IMR-90 (cell line): ENCODE measurements at regions not wholly inside any gene's neighbourhood (a gene's known extent, or its start where the extent isn't known, plus 50 kb on each side); places are given as distances from the start of the nearest gene placed in this dataset.

ENCODE experiments used
- ATAC-seq: fragments of 200-7000 bp; cut with Tn5 transposase; 2 replicates; pipeline ENCODE4 v1.9.1; 2020; ENCODE audit warnings: low read depth, mild to moderate bottlenecking, moderate library complexity
- BruUV-seq: library from RNA; stranded (reverse); fragments of 400-500 nt; replicated peaks from 2 replicates; lab custom pipeline; 2021; lab: Mats Ljungman, UMichigan
- CTCF ChIA-PET: fragments of 300-600 bp; formaldehyde crosslinking; extraction: SDS; loops from one replicate; lab custom pipeline; 2021; ENCODE audit warnings: antibody characterized with exemption; lab: Yijun Ruan, JAX
- POLR2A ChIA-PET: fragments of 300-600 bp; sonication (Branson Sonifier 250); formaldehyde crosslinking; loops from one replicate; lab custom pipeline; 2022; ENCODE audit warnings: antibody characterized with exemption; ENCODE audit not compliant: unreplicated experiment; lab: Charles Lee
- DNase-seq: peaks from one replicate; pipeline ENCODE4 v3.0.0; 2013
- H2AFZ ChIP-seq: replicated peaks from 2 replicates; pipeline ENCODE3; 2013; ENCODE audit warnings: low read length, mild to moderate bottlenecking; ENCODE audit not compliant: poor library complexity
- H2AK5ac ChIP-seq: 2 replicates; pipeline ENCODE4 v1.6.1; 2013; ENCODE audit warnings: low read depth, low read length, inconsistent platforms
- H2AK9ac ChIP-seq: replicated peaks from 2 replicates; pipeline ENCODE3; 2013; ENCODE audit warnings: mild to moderate bottlenecking, low read depth, low read length, moderate library complexity; ENCODE audit not compliant: poor library complexity
- H2BK120ac ChIP-seq: 2 replicates; pipeline ENCODE4 v1.6.1; 2013; ENCODE audit warnings: low read depth, low read length, inconsistent platforms
- H2BK15ac ChIP-seq: 3 replicates; pipeline ENCODE4 v1.6.1; 2013; ENCODE audit warnings: low read depth, low read length, inconsistent platforms
- H2BK20ac ChIP-seq: 2 replicates; pipeline ENCODE4 v1.6.1; 2013; ENCODE audit warnings: low read depth, mild to moderate bottlenecking, inconsistent platforms, low read length, moderate library complexity
- H2BK5ac ChIP-seq: 2 replicates; pipeline ENCODE4 v1.6.1; 2013; ENCODE audit warnings: mild to moderate bottlenecking, low read depth, low read length, inconsistent platforms; ENCODE audit not compliant: poor library complexity, severe bottlenecking
- H3K14ac ChIP-seq: replicated peaks from 2 replicates; pipeline ENCODE4 v1.6.1; 2013; ENCODE audit warnings: low read depth, low read length, inconsistent platforms
- H3K18ac ChIP-seq: 2 replicates; pipeline ENCODE4 v1.6.1; 2013; ENCODE audit warnings: low read depth, low read length, control low read depth
- H3K23ac ChIP-seq: 2 replicates; pipeline ENCODE4 v1.6.1; 2013; ENCODE audit warnings: low read depth, low read length, inconsistent platforms
- H3K27ac ChIP-seq: 2 replicates; pipeline ENCODE4 v1.5.1; 2013; ENCODE audit warnings: mild to moderate bottlenecking, control low read depth, low read length; ENCODE audit not compliant: insufficient read depth
- H3K27me3 ChIP-seq: 2 replicates; pipeline ENCODE4 v1.6.1; 2013; ENCODE audit warnings: low read length; ENCODE audit not compliant: control insufficient read depth, insufficient read depth
- H3K36me3 ChIP-seq: 2 replicates; pipeline ENCODE4 v1.6.1; 2013; ENCODE audit warnings: low read length, mixed read lengths; ENCODE audit not compliant: control insufficient read depth, insufficient read depth
- H3K4ac ChIP-seq: 2 replicates; pipeline ENCODE4 v1.6.1; 2013; ENCODE audit warnings: low read depth, low read length, inconsistent platforms
- H3K4me1 ChIP-seq: 2 replicates; pipeline ENCODE4 v1.6.1; 2013; ENCODE audit warnings: low read length, mixed read lengths; ENCODE audit not compliant: control insufficient read depth, insufficient read depth
- H3K4me2 ChIP-seq: 2 replicates; pipeline ENCODE4 v1.6.1; 2013; ENCODE audit warnings: low read depth, mild to moderate bottlenecking, control low read depth, low read length, moderate library complexity
- H3K4me3 ChIP-seq: 2 replicates; pipeline ENCODE4 v1.5.1; 2013; ENCODE audit warnings: low read depth, mild to moderate bottlenecking, control low read depth, low read length, moderate library complexity; ENCODE audit not compliant: insufficient read depth
- H3K56ac ChIP-seq: 2 replicates; pipeline ENCODE4 v1.6.1; 2013; ENCODE audit warnings: low read length, inconsistent platforms; ENCODE audit not compliant: insufficient read depth; ENCODE audit errors: extremely low read depth
- H3K79me1 ChIP-seq, 2 experiments: 2 replicates each; pipeline ENCODE4 v1.6.1; 2013; ENCODE audit warnings: low read length in 2 of 2, inconsistent platforms in 1 of 2, low read depth in 1 of 2
- H3K9ac ChIP-seq: 2 replicates; pipeline ENCODE4 v1.6.1; 2013; ENCODE audit warnings: low read depth, low read length, control low read depth
- H3K9me1 ChIP-seq: 2 replicates; pipeline ENCODE4 v1.6.1; 2013; ENCODE audit warnings: low read length, inconsistent platforms; ENCODE audit not compliant: insufficient read depth
- H3K9me3 ChIP-seq: 2 replicates; pipeline ENCODE4 v1.6.1; 2013; ENCODE audit warnings: low read length; ENCODE audit not compliant: control insufficient read depth, insufficient read depth
- H4K20me1 ChIP-seq: 2 replicates; pipeline ENCODE4 v1.6.1; 2013; ENCODE audit warnings: low read length, inconsistent platforms; ENCODE audit not compliant: insufficient read depth
- H4K5ac ChIP-seq: 2 replicates; pipeline ENCODE4 v1.6.1; 2013; ENCODE audit warnings: mild to moderate bottlenecking, low read depth, low read length, control low read depth
- H4K8ac ChIP-seq, 2 experiments: 2 replicates each; pipeline ENCODE4 v1.6.1; 2013; ENCODE audit warnings: low read depth in 2 of 2, low read length in 2 of 2, control low read depth in 1 of 2, inconsistent platforms in 1 of 2
- H4K91ac ChIP-seq: 2 replicates; pipeline ENCODE4 v1.6.1; 2013; ENCODE audit warnings: low read depth, low read length, inconsistent platforms; ENCODE audit not compliant: insufficient read depth
- BHLHE40 ChIP-seq: fragments of 150-350 bp; IDR thresholded peaks from 2 replicates; pipeline ENCODE4 v1.6.1; 2016; ENCODE audit warnings: mild to moderate bottlenecking, low read depth, low read length
- CEBPB ChIP-seq: IDR thresholded peaks from 2 replicates; pipeline ENCODE4 v1.6.1; 2012; ENCODE audit warnings: low read depth, low read length, improper control_type of control experiment
- CHD1 ChIP-seq: IDR thresholded peaks from 2 replicates; pipeline ENCODE4 v1.6.1; 2012; ENCODE audit warnings: low read depth, low read length, improper control_type of control experiment
- CTCF ChIP-seq: conservative IDR thresholded peaks from 2 replicates; pipeline ENCODE4 v1.5.1; 2012; ENCODE audit warnings: mild to moderate bottlenecking, low read depth, low read length, improper control_type of control experiment
- ELK1 ChIP-seq: fragments of 150-350 bp; IDR thresholded peaks from 2 replicates; pipeline ENCODE4 v1.6.1; 2016; ENCODE audit warnings: low read depth, mild to moderate bottlenecking, low read length, moderate library complexity, borderline replicate concordance
- FOS ChIP-seq: fragments of 150-350 bp; IDR thresholded peaks from 2 replicates; pipeline ENCODE4 v1.6.1; 2016; ENCODE audit warnings: low read depth, low read length
- MAFK ChIP-seq: IDR thresholded peaks from 2 replicates; pipeline ENCODE4 v1.6.1; 2012; ENCODE audit warnings: low read depth, low read length, improper control_type of control experiment
- MAZ ChIP-seq: IDR thresholded peaks from 2 replicates; pipeline ENCODE4 v1.6.1; 2012; ENCODE audit warnings: low read depth, mild to moderate bottlenecking, low read length, improper control_type of control experiment, moderate library complexity, borderline replicate concordance
- MXI1 ChIP-seq: IDR thresholded peaks from 2 replicates; pipeline ENCODE4 v1.6.1; 2012; ENCODE audit warnings: low read depth, mild to moderate bottlenecking, low read length, moderate library complexity, borderline replicate concordance
- NFE2L2 ChIP-seq: fragments of 150-350 bp; IDR thresholded peaks from 2 replicates; pipeline ENCODE4 v1.6.1; 2016; ENCODE audit warnings: low read depth, mild to moderate bottlenecking, low read length
- POLR2A ChIP-seq: IDR thresholded peaks from 2 replicates; pipeline ENCODE4 v1.6.1; 2012; ENCODE audit warnings: mild to moderate bottlenecking, low read depth, low read length
- RAD21 ChIP-seq: IDR thresholded peaks from 2 replicates; pipeline ENCODE4 v1.6.1; 2012; ENCODE audit warnings: low read length, improper control_type of control experiment
- RCOR1 ChIP-seq: IDR thresholded peaks from 2 replicates; pipeline ENCODE4 v1.6.1; 2012; ENCODE audit warnings: mild to moderate bottlenecking, low read length, improper control_type of control experiment; ENCODE audit not compliant: insufficient replicate concordance
- RFX5 ChIP-seq: IDR thresholded peaks from 2 replicates; pipeline ENCODE4 v1.8.0; 2012; ENCODE audit warnings: low read depth, mild to moderate bottlenecking, low read length, moderate library complexity
- SMC3 ChIP-seq: fragments of 150-350 bp; IDR thresholded peaks from 2 replicates; pipeline ENCODE4 v1.6.1; 2016; ENCODE audit warnings: low read depth, mild to moderate bottlenecking, antibody characterized with exemption, low read length, moderate library complexity
- USF2 ChIP-seq: fragments of 150-350 bp; IDR thresholded peaks from 2 replicates; pipeline ENCODE4 v1.6.1; 2017; ENCODE audit warnings: mild to moderate bottlenecking, antibody characterized with exemption, low read length, low read depth
- WGBS, 2 experiments: methylation state at CpG; one replicate each; pipeline versions ENCODE4 v1.1.5 to v1.1.7; 2013; ENCODE audit warnings: missing lambda C conversion rate in 2 of 2; ENCODE audit not compliant: insufficient read length in 1 of 2; ENCODE audit errors: extremely low coverage in 2 of 2; 5-methylcytosine and 5-hydroxymethylcytosine counted together
- dilution Hi-C: fragments of 300-500 bp; cut with HindIII; formaldehyde crosslinking; loops from one replicate; pipeline ENCODE4 v1.14.3; 2018; ENCODE audit warnings: low sequenced_read_pairs; ENCODE audit not compliant: unreplicated experiment
- in situ Hi-C: fragments of 300-500 bp; cut with MboI; formaldehyde crosslinking; loops from 3 replicates; pipeline ENCODE4 v1.14.3; 2019; ENCODE audit warnings: low sequenced_read_pairs, inconsistent platforms, mixed read lengths
- intact Hi-C: fragments of 100-400 bp; cut with micrococcal nuclease; formaldehyde crosslinking; loops from 2 replicates; pipeline ENCODE4 v1.10.0; 2022

GRCh38 chr2:5372141-5372540 lies 320.0 kb upstream of the SOX11 start:
- Histone ChIP-seq H4K91ac (no peak overlapping the region), H2BK5ac (no peak overlapping the region), H3K23ac (no peak overlapping the region), H3K18ac (no peak overlapping the region), H2BK20ac (no peak overlapping the region), H3K9me1 (no peaks in the 10 kb centered on the region), H3K14ac (no peak overlapping the region), H4K20me1 (no peaks in the 10 kb centered on the region), H2BK15ac (no peak overlapping the region), H4K5ac (no peak overlapping the region), H3K27ac (no peak overlapping the region), H2BK120ac (no peak overlapping the region), H3K4me1 (no peaks in the 10 kb centered on the region), H4K8ac (no peak overlapping the region), H3K27me3 (no peaks in the 10 kb centered on the region), H3K36me3 (no peaks in the 10 kb centered on the region), H3K4ac (no peak overlapping the region), H2AK5ac (no peak overlapping the region), H2AFZ (no peak overlapping the region), H3K9ac (no peak overlapping the region), H2AK9ac (no peak overlapping the region), H3K56ac (no peak overlapping the region), H3K79me1 (no peaks in the 10 kb centered on the region), H3K4me3 (no peak overlapping the region), H3K4me2 (no peak overlapping the region), H3K9me3 (peaks cover 13% of the 10 kb centered on the region; the same call in 1 of the 2 replicates)
- in situ Hi-C loops, result no loop called here
- intact Hi-C loops, result no loop called here
- DNase-seq (no peak), ATAC-seq (no peak)
- no TSS peak for BruUV-seq
- ChIA-PET CTCF (no interaction called here), POLR2A (no interaction called here)
- TF ChIP-seq MXI1 (no peak), CTCF (no peak), POLR2A (no peak), SMC3 (no peak), FOS (no peak), NFE2L2 (no peak), ELK1 (no peak), CHD1 (no peak), RAD21 (no peak), CEBPB (no peak), BHLHE40 (no peak), USF2 (no peak), MAFK (no peak), RFX5 (no peak), RCOR1 (no peak), MAZ (no peak)
- WGBS, 2 experiments, result no CpG with 5 or more reads among the region's 6 CpGs
- dilution Hi-C loops, result no loop called here
